ENCODE measurements at regions not wholly inside any gene's neighbourhood (a gene's known extent, or its start where the extent isn't known, plus 50 kb on each side); places are given as distances from the start of the nearest gene placed in this dataset.
"Not testable (repeated sequence)": the region's sequence is repeated elsewhere in the genome, so short reads cannot be mapped to it uniquely, and the experiment has no call there.

DNA sequence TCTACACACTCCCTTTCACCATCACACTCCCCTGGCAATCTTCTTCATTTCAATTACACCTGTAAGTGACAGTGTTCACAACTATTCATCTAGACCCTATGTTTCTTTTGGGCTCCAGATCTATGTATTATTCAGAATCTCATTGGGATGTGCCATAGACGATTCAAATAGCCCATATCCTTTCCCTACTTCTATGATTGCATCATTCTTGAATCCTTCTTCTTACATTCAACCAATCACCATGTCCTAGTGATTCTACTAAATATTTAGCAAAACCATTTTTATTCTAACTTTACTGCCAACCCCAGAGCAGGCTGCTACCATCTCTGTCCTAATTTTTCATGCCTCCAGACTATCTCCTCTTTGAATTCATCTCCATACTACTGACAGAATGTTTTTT lies 106.4 kb downstream of the TDRD15 start:
- no peaks in the 10 kb centered on the region for H3K9me3 ChIP-seq
- no peaks in the 10 kb centered on the region for H3K4me1 ChIP-seq (replicated peaks)
- no peaks in the 10 kb centered on the region for H3K36me3 ChIP-seq
- TF ChIP-seq, protein P1, sequence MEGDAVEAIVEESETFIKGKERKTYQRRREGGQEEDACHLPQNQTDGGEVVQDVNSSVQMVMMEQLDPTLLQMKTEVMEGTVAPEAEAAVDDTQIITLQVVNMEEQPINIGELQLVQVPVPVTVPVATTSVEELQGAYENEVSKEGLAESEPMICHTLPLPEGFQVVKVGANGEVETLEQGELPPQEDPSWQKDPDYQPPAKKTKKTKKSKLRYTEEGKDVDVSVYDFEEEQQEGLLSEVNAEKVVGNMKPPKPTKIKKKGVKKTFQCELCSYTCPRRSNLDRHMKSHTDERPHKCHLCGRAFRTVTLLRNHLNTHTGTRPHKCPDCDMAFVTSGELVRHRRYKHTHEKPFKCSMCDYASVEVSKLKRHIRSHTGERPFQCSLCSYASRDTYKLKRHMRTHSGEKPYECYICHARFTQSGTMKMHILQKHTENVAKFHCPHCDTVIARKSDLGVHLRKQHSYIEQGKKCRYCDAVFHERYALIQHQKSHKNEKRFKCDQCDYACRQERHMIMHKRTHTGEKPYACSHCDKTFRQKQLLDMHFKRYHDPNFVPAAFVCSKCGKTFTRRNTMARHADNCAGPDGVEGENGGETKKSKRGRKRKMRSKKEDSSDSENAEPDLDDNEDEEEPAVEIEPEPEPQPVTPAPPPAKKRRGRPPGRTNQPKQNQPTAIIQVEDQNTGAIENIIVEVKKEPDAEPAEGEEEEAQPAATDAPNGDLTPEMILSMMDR (IDR thresholded peaks at IDR 0.05) = no peak
- TF ChIP-seq POLR2AphosphoS5 (IDR thresholded peaks at IDR 0.05) (no peak), POLR2A (IDR thresholded peaks at IDR 0.05) (no peak)
- H3K27ac ChIP-seq = no peak overlapping the region
- no peak for DNase-seq (ENCODE audit: low spot score)
- WGBS = 93% methylated on average over 1 of the region's 1 CpG
- H3K27me3 ChIP-seq (replicated peaks; ENCODE audit: insufficient read depth) = no peaks in the 10 kb centered on the region
- H3K4me3 ChIP-seq = no peak overlapping the region
- intact Hi-C loops (cut with DNase I) = no loop called here

GRCh38 chr2:21231985-21232384 lies 108.2 kb downstream of the TDRD15 start:
- no peak for TF ChIP-seq POLR2AphosphoS5 (IDR thresholded peaks at IDR 0.05)
- TF ChIP-seq, protein P1 (IDR thresholded peaks at IDR 0.05) = no peak
- TF ChIP-seq POLR2A (IDR thresholded peaks at IDR 0.05) = no peak
- Histone ChIP-seq H3K9me3 (no peaks in the 10 kb centered on the region), H3K4me3 (no peak overlapping the region), H3K27me3 (replicated peaks; ENCODE audit: insufficient read depth) (no peaks in the 10 kb centered on the region), H3K36me3 (no peaks in the 10 kb centered on the region), H3K27ac (no peak overlapping the region), H3K4me1 (replicated peaks) (no peaks in the 10 kb centered on the region)
- DNase-seq (ENCODE audit: low spot score) = no peak
- intact Hi-C loops (cut with DNase I) = no loop called here

GRCh38 chr2:21233194-21233593 lies 109.4 kb downstream of the TDRD15 start:
- Histone ChIP-seq H3K4me3 (no peak overlapping the region), H3K4me1 (replicated peaks) (no peaks in the 10 kb centered on the region), H3K27ac (no peak overlapping the region), H3K27me3 (replicated peaks; ENCODE audit: insufficient read depth) (no peaks in the 10 kb centered on the region), H3K36me3 (no peaks in the 10 kb centered on the region), H3K9me3 (no peaks in the 10 kb centered on the region)
- WGBS = 92% methylated on average over 3 of the region's 3 CpGs
- TF ChIP-seq POLR2A (IDR thresholded peaks at IDR 0.05) = no peak
- intact Hi-C loops (cut with DNase I) = no loop called here
- no peak for DNase-seq (ENCODE audit: low spot score)

DNA sequence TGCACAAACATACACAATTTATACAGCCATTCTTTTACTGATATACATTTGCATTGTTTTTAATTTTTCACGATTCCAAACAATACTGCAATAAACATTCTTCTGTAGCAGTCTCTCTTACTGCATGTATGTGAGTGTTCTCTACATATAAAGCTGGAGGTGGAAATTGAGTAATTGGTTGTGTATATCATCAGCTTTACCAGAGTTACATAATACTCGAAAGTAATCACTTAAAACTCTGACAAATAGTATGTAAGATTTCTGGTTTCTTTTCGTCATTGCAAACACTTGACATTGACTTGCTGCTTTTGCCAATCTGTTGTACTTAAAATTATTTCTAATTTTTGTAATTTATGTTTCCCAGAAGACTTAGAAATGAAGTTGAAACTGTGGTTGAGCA lies 110.2 kb downstream of the TDRD15 start:
- Histone ChIP-seq H3K27me3 (replicated peaks; ENCODE audit: insufficient read depth) (no peaks in the 10 kb centered on the region), H3K9me3 (no peaks in the 10 kb centered on the region), H3K4me1 (replicated peaks) (no peaks in the 10 kb centered on the region), H3K36me3 (no peaks in the 10 kb centered on the region), H3K27ac (no peak overlapping the region), H3K4me3 (no peak overlapping the region)
- intact Hi-C loops (cut with DNase I) = no loop called here
- no peak for DNase-seq (ENCODE audit: low spot score)
- TF ChIP-seq, protein P1 (IDR thresholded peaks at IDR 0.05) = no peak
- TF ChIP-seq POLR2A (IDR thresholded peaks at IDR 0.05) (no peak), POLR2AphosphoS5 (IDR thresholded peaks at IDR 0.05) (no peak)
- 92% methylated on average over 3 of the region's 3 CpGs for WGBS

- H3K4me1 ChIP-seq (replicated peaks) = no peaks in the 10 kb centered on the region
- H3K27me3 ChIP-seq (replicated peaks; ENCODE audit: insufficient read depth) = no peaks in the 10 kb centered on the region
- H3K27ac ChIP-seq = no peak overlapping the region
- no peak overlapping the region for H3K4me3 ChIP-seq
- H3K9me3 ChIP-seq = no peaks in the 10 kb centered on the region
- intact Hi-C loops (cut with DNase I) = no loop called here
- no peak for DNase-seq (ENCODE audit: low spot score)
- TF ChIP-seq POLR2AphosphoS5 (IDR thresholded peaks at IDR 0.05) (no peak), POLR2A (IDR thresholded peaks at IDR 0.05) (no peak)
- TF ChIP-seq, protein P1 (IDR thresholded peaks at IDR 0.05) = no peak
- H3K36me3 ChIP-seq = no peaks in the 10 kb centered on the region
- WGBS = 56% methylated on average over 3 of the region's 3 CpGs
Measured at GRCh38 chr2:21234464-21235120, 110.8 kb downstream of the TDRD15 start.

GRCh38 chr2:21239749-21240148 lies 116.0 kb downstream of the TDRD15 start:
- H3K4me3 ChIP-seq; H3K36me3 ChIP-seq; H3K9me3 ChIP-seq; intact Hi-C loops (cut with DNase I); H3K4me1 ChIP-seq (replicated peaks); H3K27me3 ChIP-seq (replicated peaks; ENCODE audit: insufficient read depth); H3K27ac ChIP-seq; DNase-seq (ENCODE audit: low spot score): not testable (repeated sequence)
- WGBS = 97% methylated on average over 1 of the region's 1 CpG
